ENCODE measurements at regions not wholly inside any gene's neighbourhood (a gene's known extent, or its start where the extent isn't known, plus 50 kb on each side); places are given as distances from the start of the nearest gene placed in this dataset.

- in situ Hi-C loops (cut with MboI; ENCODE audit: low sequenced_read_pairs) = no loop called here
Measured at GRCh38 chr2:41916177-41916576, 131.6 kb upstream of the PKDCC start.

- in situ Hi-C loops (cut with MboI; ENCODE audit: low sequenced_read_pairs) = no loop called here
Measured at GRCh38 chr2:41917587-41917986, 130.2 kb upstream of the PKDCC start.

GRCh38 chr2:41919135-41919534 is 128.7 kb upstream of the PKDCC start:
- in situ Hi-C loops (cut with MboI; ENCODE audit: low sequenced_read_pairs) = no loop called here

- in situ Hi-C loops (cut with MboI; ENCODE audit: low sequenced_read_pairs) = no loop called here
Measured at GRCh38 chr2:41920181-41920580, 127.6 kb upstream of the PKDCC start.

- in situ Hi-C loops (cut with MboI; ENCODE audit: low sequenced_read_pairs) = no loop called here
Measured at GRCh38 chr2:41920812-41921211, 127.0 kb upstream of the PKDCC start.

- in situ Hi-C loops (cut with MboI; ENCODE audit: low sequenced_read_pairs) = no loop called here
Measured at GRCh38 chr2:41922177-41922576, 125.6 kb upstream of the PKDCC start.

GRCh38 chr2:41923156-41923786 is 124.5 kb upstream of the PKDCC start:
- in situ Hi-C loops (cut with MboI; ENCODE audit: low sequenced_read_pairs) = no loop called here

- in situ Hi-C loops (cut with MboI; ENCODE audit: low sequenced_read_pairs) = no loop called here
Measured at GRCh38 chr2:41924024-41924423, 123.8 kb upstream of the PKDCC start.

GRCh38 chr2:41924709-41925408 is 123.0 kb upstream of the PKDCC start:
- in situ Hi-C loops (cut with MboI; ENCODE audit: low sequenced_read_pairs) = no loop called here

GRCh38 chr2:41925712-41926111 is 122.1 kb upstream of the PKDCC start:
- in situ Hi-C loops (cut with MboI; ENCODE audit: low sequenced_read_pairs) = no loop called here

- in situ Hi-C loops (cut with MboI; ENCODE audit: low sequenced_read_pairs) = no loop called here
Measured at GRCh38 chr2:41926614-41927580, 120.9 kb upstream of the PKDCC start.

- in situ Hi-C loops (cut with MboI; ENCODE audit: low sequenced_read_pairs) = no loop called here
Measured at GRCh38 chr2:41927581-41928264, 120.1 kb upstream of the PKDCC start.

- in situ Hi-C loops (cut with MboI; ENCODE audit: low sequenced_read_pairs) = no loop called here
Measured at GRCh38 chr2:41928526-41928925, 119.3 kb upstream of the PKDCC start.

GRCh38 chr2:41930807-41931566 is 116.8 kb upstream of the PKDCC start:
- in situ Hi-C loops (cut with MboI; ENCODE audit: low sequenced_read_pairs) = no loop called here

- in situ Hi-C loops (cut with MboI; ENCODE audit: low sequenced_read_pairs) = no loop called here
Measured at GRCh38 chr2:41932241-41933045, 115.4 kb upstream of the PKDCC start.

- in situ Hi-C loops (cut with MboI; ENCODE audit: low sequenced_read_pairs) = no loop called here
Measured at GRCh38 chr2:41933046-41933420, 114.8 kb upstream of the PKDCC start.

- in situ Hi-C loops (cut with MboI; ENCODE audit: low sequenced_read_pairs) = no loop called here
Measured at GRCh38 chr2:41933585-41934320, 114.1 kb upstream of the PKDCC start.

GRCh38 chr2:41934329-41934958 is 113.4 kb upstream of the PKDCC start:
- in situ Hi-C loops (cut with MboI; ENCODE audit: low sequenced_read_pairs) = no loop called here
